ENCODE measurements at regions not wholly inside any gene's neighbourhood (a gene's known extent, or its start where the extent isn't known, plus 50 kb on each side); places are given as distances from the start of the nearest gene placed in this dataset.

DNA sequence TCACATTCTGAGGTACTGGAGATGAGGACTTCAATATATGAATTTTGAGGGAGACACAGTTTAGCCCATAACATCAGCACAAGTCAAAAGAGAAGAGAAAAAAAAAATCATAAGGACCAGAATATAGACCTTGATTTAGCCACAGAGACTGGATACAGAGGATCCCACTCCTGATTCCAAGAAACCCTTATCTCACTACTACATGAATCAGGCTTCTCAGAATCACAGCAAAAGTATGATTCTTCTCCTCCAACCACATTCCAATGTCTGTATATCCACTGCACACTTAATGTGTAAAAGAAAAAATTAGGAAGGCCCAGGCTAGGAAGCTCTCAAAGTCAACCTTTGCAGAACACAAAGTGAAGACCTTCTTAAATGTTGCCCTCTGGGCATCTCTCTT lies 610.9 kb downstream of the DTWD2 start:
- TF ChIP-seq CTCF (IDR thresholded peaks at IDR 0.05; ENCODE audit: insufficient read depth, low read length), result no peak
- H3K4me3 ChIP-seq (ENCODE audit: low read depth, low read length), result no peak overlapping the region
- no peak for DNase-seq (ENCODE audit: low read depth)

GRCh38 chr5:118371973-118372831 lies 616.1 kb downstream of the DTWD2 start:
- H3K4me3 ChIP-seq (ENCODE audit: low read depth, low read length), result no peak overlapping the region
- no peak for TF ChIP-seq CTCF (IDR thresholded peaks at IDR 0.05; ENCODE audit: insufficient read depth, low read length)
- no peak for DNase-seq (ENCODE audit: low read depth)

- TF ChIP-seq CTCF (IDR thresholded peaks at IDR 0.05; ENCODE audit: insufficient read depth, low read length), result no peak
- no peak overlapping the region for H3K4me3 ChIP-seq (ENCODE audit: low read depth, low read length)
These were observed 621.9 kb downstream of the DTWD2 start for GRCh38 chr5:118366429-118366828.

GRCh38 chr5:118365718-118366117 lies 622.6 kb downstream of the DTWD2 start:
- no peak for DNase-seq (ENCODE audit: low read depth)
- TF ChIP-seq CTCF (IDR thresholded peaks at IDR 0.05; ENCODE audit: insufficient read depth, low read length), result no peak
- H3K4me3 ChIP-seq (ENCODE audit: low read depth, low read length), result no peak overlapping the region

More at GRCh38 chr5:118366429-118366828, 621.9 kb downstream of the DTWD2 start:
- DNase-seq (ENCODE audit: low read depth), result no peak

DNA sequence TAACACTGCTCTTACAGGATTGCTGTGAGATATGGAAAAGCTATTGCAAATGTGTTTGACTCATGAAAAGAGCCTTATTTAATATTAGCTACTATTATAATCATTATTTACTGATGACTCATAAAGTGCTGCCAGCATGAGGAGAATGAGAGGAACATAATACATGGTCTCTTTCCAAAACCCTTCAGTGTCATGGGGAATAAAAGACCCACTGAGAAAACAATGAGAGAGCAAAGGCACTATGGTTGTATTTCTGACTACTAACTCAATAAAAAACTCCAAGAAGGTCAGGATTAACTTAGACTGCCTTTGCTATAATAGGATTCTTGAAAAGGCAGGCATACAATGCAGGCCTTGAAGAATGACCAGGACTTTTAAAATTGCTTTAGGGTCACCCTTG lies 633.5 kb downstream of the DTWD2 start:
- no peak overlapping the region for H3K4me3 ChIP-seq (ENCODE audit: low read depth, low read length)
- no peak for DNase-seq (ENCODE audit: low read depth)
- no peak for TF ChIP-seq CTCF (IDR thresholded peaks at IDR 0.05; ENCODE audit: insufficient read depth, low read length)

- no peak for DNase-seq (ENCODE audit: low read depth)
These were observed 634.4 kb downstream of the DTWD2 start for GRCh38 chr5:118353970-118354369.

More at GRCh38 chr5:118353970-118354369, 634.4 kb downstream of the DTWD2 start:
- TF ChIP-seq CTCF (IDR thresholded peaks at IDR 0.05; ENCODE audit: insufficient read depth, low read length), result no peak
- H3K4me3 ChIP-seq (ENCODE audit: low read depth, low read length), result no peak overlapping the region

All from fibroblast of the aortic adventitia (primary cell).